MM.1S (cell line): ENCODE measurements at regions not wholly inside any gene's neighbourhood (a gene's known extent, or its start where the extent isn't known, plus 50 kb on each side); places are given as distances from the start of the nearest gene placed in this dataset.

ENCODE experiments used
- CTCF ChIP-seq: fragments of 300-600 bp; sonication (generic); IDR thresholded peaks from 2 replicates; pipeline ENCODE4 v1.5.1; 2016; ENCODE audit warnings: antibody characterized with exemption, low read length, mixed read lengths
- EZH2 ChIP-seq: fragments of 300-600 bp; sonication (generic); optimal IDR thresholded peaks from 2 replicates; pipeline ENCODE3; 2017; ENCODE audit warnings: low read depth, mild to moderate bottlenecking, antibody characterized with exemption, low read length, mixed read lengths
- EZH2phosphoT487 ChIP-seq: fragments of 300-600 bp; sonication (generic); IDR thresholded peaks from 2 replicates; pipeline ENCODE4 v1.6.1; 2018; ENCODE audit warnings: antibody characterized with exemption, low read length

DNA sequence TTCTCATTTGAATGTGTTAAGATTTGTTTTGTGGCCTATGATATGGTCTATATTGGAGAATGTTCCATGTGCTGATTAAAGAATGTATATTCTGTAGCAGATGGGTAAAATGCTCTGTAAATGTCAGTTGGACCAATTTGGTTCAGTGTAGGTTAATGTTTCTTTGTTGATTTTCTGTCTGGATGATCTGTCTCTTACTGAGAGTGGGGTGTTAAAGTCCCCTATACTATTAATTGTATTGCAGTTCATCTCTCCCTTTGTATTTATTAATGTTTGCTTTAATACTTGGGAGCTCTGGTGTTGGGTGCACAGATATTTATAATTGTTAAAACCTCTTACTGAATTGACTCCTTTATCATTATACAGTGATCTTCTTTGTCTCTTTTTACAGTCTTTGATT is 584.5 kb downstream of the NUF2 start:
- TF ChIP-seq EZH2: no peak
- TF ChIP-seq CTCF: no peak
- TF ChIP-seq EZH2phosphoT487: no peak
